A673 (cell line): ENCODE measurements at regions not wholly inside any gene's neighbourhood (a gene's known extent, or its start where the extent isn't known, plus 50 kb on each side); places are given as distances from the start of the nearest gene placed in this dataset.
A peak's percentile ranks its signal among the peaks of the same experiment; 100 is the strongest.

Source experiments
- EZH2 ChIP-seq: fragments of 200-600 bp; sonication (generic); IDR thresholded peaks from 2 replicates; pipeline ENCODE4 v1.6.1; 2017; ENCODE audit warnings: borderline replicate concordance, low read depth, mild to moderate bottlenecking, mixed read lengths, antibody characterized with exemption, low read length; ENCODE audit not compliant: poor library complexity, severe bottlenecking
- TF ChIP-seq, protein P1 (sequence below): fragments of 300-800, 200-600 bp; sonication (generic); conservative IDR thresholded peaks from 2 replicates; pipeline ENCODE4 v1.5.1; 2017; ENCODE audit warnings: low read depth, mild to moderate bottlenecking, antibody characterized with exemption, low read length, moderate library complexity, mixed read lengths

DNA sequence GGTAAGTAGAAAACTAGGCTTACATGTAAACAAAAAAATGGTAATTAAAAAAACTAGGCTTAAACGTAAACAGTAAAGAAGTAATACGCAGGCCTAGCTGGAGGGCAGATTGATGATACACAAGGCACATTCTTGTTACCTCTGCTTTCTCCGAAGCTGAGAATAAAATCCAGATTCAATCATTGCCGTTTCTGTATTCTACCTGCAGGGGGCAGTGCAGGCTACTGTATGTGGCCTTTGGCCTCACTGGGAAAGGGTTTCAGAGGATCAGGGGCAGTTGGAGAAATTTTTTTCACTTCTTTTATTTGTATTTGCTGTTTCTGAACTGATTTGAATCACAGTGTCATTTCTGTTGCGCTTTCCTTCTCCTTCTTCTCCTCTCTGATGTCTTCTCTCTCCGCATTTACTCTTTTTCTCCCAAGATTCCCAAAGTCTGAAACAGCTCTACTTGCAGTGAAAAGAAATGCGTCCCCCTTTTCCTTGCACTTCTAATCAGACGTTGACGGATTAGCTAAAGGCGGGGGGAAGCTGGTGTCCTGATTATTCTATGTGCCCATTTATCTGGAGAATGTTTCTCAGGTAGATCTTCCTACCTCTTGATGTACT lies 67.1 kb upstream of the MCTP2 start:
- TF ChIP-seq, protein P1, sequence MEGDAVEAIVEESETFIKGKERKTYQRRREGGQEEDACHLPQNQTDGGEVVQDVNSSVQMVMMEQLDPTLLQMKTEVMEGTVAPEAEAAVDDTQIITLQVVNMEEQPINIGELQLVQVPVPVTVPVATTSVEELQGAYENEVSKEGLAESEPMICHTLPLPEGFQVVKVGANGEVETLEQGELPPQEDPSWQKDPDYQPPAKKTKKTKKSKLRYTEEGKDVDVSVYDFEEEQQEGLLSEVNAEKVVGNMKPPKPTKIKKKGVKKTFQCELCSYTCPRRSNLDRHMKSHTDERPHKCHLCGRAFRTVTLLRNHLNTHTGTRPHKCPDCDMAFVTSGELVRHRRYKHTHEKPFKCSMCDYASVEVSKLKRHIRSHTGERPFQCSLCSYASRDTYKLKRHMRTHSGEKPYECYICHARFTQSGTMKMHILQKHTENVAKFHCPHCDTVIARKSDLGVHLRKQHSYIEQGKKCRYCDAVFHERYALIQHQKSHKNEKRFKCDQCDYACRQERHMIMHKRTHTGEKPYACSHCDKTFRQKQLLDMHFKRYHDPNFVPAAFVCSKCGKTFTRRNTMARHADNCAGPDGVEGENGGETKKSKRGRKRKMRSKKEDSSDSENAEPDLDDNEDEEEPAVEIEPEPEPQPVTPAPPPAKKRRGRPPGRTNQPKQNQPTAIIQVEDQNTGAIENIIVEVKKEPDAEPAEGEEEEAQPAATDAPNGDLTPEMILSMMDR = peak; percentile 93
- no peak for TF ChIP-seq EZH2
